GM23248 (cell line): ENCODE measurements at regions not wholly inside any gene's neighbourhood (a gene's known extent, or its start where the extent isn't known, plus 50 kb on each side); places are given as distances from the start of the nearest gene placed in this dataset.
"Not testable (repeated sequence)": the region's sequence is repeated elsewhere in the genome, so short reads cannot be mapped to it uniquely, and the experiment has no call there.

ENCODE experiments used
- EZH2 ChIP-seq: fragments of 200-600 bp; sonication (generic); IDR thresholded peaks from 2 replicates; pipeline ENCODE4 v1.6.1; 2018; ENCODE audit warnings: antibody characterized with exemption, mild to moderate bottlenecking; ENCODE audit not compliant: insufficient read depth, poor library complexity, severe bottlenecking
- EZH2phosphoT487 ChIP-seq: fragments of 200-600 bp; sonication (generic); IDR thresholded peaks from 2 replicates; pipeline ENCODE4 v1.6.1; 2018; ENCODE audit warnings: antibody characterized with exemption, moderate library complexity, mild to moderate bottlenecking, low read depth; ENCODE audit not compliant: insufficient read depth

GRCh38 chr7:106445366-106445765 lies 160.6 kb upstream of the NAMPT start:
- not testable (repeated sequence) for TF ChIP-seq EZH2, EZH2phosphoT487
